ENCODE measurements at regions not wholly inside any gene's neighbourhood (a gene's known extent, or its start where the extent isn't known, plus 50 kb on each side); places are given as distances from the start of the nearest gene placed in this dataset.

GRCh38 chr3:135352213-135352612 lies 557.2 kb downstream of the EPHB1 start:
- no peak for DNase-seq
- TF ChIP-seq CTCF (IDR thresholded peaks at IDR 0.05 in 8 of 11, conservative IDR thresholded peaks at IDR 0.05 in 3 of 11): no peak
- H3K4me3 ChIP-seq: no peak overlapping the region
- H3K36me3 ChIP-seq: no peaks in the 10 kb centered on the region
- WGBS, 5 donors: 79 to 89% (median 88%) methylated on average over 8 of the region's 8 CpGs
- H3K27me3 ChIP-seq (replicated peaks in 1 of 7): no peaks in the 10 kb centered on the region
- H3K4me1 ChIP-seq: no peaks in the 10 kb centered on the region
- H3K9me3 ChIP-seq: peaks cover 0 to 11% (median 8%) of the 10 kb centered on the region in 8 donors
- no peak overlapping the region for H3K27ac ChIP-seq
- intact Hi-C loops (cut with DNase I; ENCODE audit: low total_unique reads): no loop called here

- no peak for DNase-seq
- 62 to 86% (median 79%) methylated on average over 3 of the region's 3 CpGs for WGBS, 5 donors
- Histone ChIP-seq H3K9me3 (no peaks in the 10 kb centered on the region), H3K4me3 (no peak overlapping the region), H3K36me3 (no peaks in the 10 kb centered on the region), H3K4me1 (no peaks in the 10 kb centered on the region), H3K27ac (no peak overlapping the region), H3K27me3 (replicated peaks in 1 of 7) (no peaks in the 10 kb centered on the region)
- TF ChIP-seq CTCF (IDR thresholded peaks at IDR 0.05 in 8 of 11, conservative IDR thresholded peaks at IDR 0.05 in 3 of 11) (no peak), POLR2A (IDR thresholded peaks at IDR 0.05) (no peak), POLR2AphosphoS5 (IDR thresholded peaks at IDR 0.05) (no peak)
- intact Hi-C loops (cut with DNase I; ENCODE audit: low total_unique reads): no loop called here
These were observed 567.8 kb downstream of the EPHB1 start for GRCh38 chr3:135362889-135363288.

- DNase-seq: no peak
- no peaks in the 10 kb centered on the region for H3K36me3 ChIP-seq
- intact Hi-C loops (cut with DNase I; ENCODE audit: low total_unique reads): no loop called here
- no peaks in the 10 kb centered on the region for H3K27me3 ChIP-seq (replicated peaks in 1 of 7)
- H3K4me3 ChIP-seq: no peak overlapping the region
- no peaks in the 10 kb centered on the region for H3K9me3 ChIP-seq
- H3K4me1 ChIP-seq: no peaks in the 10 kb centered on the region
- TF ChIP-seq CTCF (IDR thresholded peaks at IDR 0.05 in 8 of 11, conservative IDR thresholded peaks at IDR 0.05 in 3 of 11) (no peak), POLR2A (IDR thresholded peaks at IDR 0.05) (no peak), POLR2AphosphoS5 (IDR thresholded peaks at IDR 0.05) (no peak)
- H3K27ac ChIP-seq: no peak overlapping the region
These were observed 569.6 kb downstream of the EPHB1 start for GRCh38 chr3:135364676-135365075.

GRCh38 chr3:135366816-135367215 lies 571.8 kb downstream of the EPHB1 start:
- H3K9me3 ChIP-seq: no peaks in the 10 kb centered on the region
- intact Hi-C loops (cut with DNase I; ENCODE audit: low total_unique reads): no loop called here
- no peaks in the 10 kb centered on the region for H3K27me3 ChIP-seq (replicated peaks in 1 of 7)
- H3K4me1 ChIP-seq: no peaks in the 10 kb centered on the region
- H3K36me3 ChIP-seq: no peaks in the 10 kb centered on the region
- H3K4me3 ChIP-seq: no peak overlapping the region
- TF ChIP-seq POLR2AphosphoS5 (IDR thresholded peaks at IDR 0.05) (no peak), CTCF (IDR thresholded peaks at IDR 0.05 in 8 of 11, conservative IDR thresholded peaks at IDR 0.05 in 3 of 11) (no peak), POLR2A (IDR thresholded peaks at IDR 0.05) (no peak)
- no peak overlapping the region for H3K27ac ChIP-seq
- 76 to 95% (median 83%) methylated on average over 3 of the region's 3 CpGs for WGBS, 5 donors
- DNase-seq: no peak

Measured in spleen (tissue), 11 donors.